ENCODE measurements at regions not wholly inside any gene's neighbourhood (a gene's known extent, or its start where the extent isn't known, plus 50 kb on each side); places are given as distances from the start of the nearest gene placed in this dataset.

DNA sequence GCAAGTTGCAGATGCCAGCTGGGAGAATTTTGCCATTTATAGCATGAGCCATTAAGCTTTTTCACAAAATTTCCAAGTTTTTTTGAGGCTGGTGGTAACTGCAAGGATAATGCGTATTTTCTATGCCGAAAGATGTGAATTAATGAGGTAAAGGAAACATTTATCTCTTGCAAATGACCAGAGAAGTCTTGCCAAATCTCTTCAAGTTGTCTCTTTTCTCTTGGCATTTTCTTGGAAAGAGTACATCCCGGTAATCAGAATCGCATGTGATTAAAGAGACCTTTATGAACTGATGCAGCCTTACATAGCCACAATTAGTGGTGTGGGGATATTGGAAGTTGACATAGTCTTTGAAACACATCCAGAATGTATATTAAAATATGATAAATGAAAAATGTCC is 136.5 kb upstream of the MMADHC start:
- CTCF ChIA-PET: no interaction called here
- TF ChIP-seq, protein P1, sequence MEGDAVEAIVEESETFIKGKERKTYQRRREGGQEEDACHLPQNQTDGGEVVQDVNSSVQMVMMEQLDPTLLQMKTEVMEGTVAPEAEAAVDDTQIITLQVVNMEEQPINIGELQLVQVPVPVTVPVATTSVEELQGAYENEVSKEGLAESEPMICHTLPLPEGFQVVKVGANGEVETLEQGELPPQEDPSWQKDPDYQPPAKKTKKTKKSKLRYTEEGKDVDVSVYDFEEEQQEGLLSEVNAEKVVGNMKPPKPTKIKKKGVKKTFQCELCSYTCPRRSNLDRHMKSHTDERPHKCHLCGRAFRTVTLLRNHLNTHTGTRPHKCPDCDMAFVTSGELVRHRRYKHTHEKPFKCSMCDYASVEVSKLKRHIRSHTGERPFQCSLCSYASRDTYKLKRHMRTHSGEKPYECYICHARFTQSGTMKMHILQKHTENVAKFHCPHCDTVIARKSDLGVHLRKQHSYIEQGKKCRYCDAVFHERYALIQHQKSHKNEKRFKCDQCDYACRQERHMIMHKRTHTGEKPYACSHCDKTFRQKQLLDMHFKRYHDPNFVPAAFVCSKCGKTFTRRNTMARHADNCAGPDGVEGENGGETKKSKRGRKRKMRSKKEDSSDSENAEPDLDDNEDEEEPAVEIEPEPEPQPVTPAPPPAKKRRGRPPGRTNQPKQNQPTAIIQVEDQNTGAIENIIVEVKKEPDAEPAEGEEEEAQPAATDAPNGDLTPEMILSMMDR (conservative IDR thresholded peaks at IDR 0.05; ENCODE audit: low read depth): no peak
- POLR2A ChIA-PET (ENCODE audit: low non-redundant PET): no interaction called here
- H3K27ac ChIP-seq: no peak overlapping the region
- no peak for DNase-seq (ENCODE audit: low spot score)

DNA sequence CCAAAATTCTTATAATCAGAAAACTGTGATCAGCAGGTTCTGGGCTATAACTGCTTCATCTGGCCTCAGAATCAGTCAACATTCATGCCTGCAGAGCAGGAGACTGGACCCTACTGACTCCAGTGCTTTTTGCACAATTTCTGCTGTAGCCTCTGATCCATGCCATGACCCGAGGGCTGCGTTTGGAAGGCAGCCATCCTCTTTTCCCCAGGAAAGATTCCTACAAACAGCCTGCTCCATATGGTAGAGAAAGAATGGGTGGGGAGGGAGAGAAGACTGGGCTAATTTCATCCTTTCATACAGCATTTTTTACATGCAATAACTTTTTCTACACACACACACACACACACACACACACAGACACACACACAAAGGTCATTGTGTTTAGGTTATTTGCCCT is 133.0 kb upstream of the MMADHC start:
- TF ChIP-seq, protein P1 (conservative IDR thresholded peaks at IDR 0.05; ENCODE audit: low read depth): no peak
- ChIA-PET CTCF (no interaction called here), POLR2A (ENCODE audit: low non-redundant PET) (no interaction called here)
- no peak overlapping the region for H3K27ac ChIP-seq
- no peak for DNase-seq (ENCODE audit: low spot score)

DNA sequence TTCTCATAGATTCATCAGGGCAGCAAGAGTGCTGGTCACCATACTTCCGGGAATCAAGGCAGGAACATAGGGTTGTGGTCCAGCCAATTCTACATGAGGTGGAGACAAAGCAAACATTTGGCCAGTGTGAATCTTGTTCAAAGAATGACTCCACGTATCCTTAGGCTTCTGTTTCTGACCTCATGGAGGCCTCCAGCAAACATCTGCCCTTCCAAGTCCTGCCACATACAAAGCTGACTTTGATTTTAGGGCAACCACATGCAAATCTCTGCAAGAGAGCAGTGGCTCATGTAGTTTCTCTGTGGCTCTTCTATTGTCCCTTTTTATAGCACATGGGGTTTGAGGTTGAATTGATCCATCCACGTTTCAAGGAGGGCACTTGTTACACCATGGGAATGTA is 132.1 kb upstream of the MMADHC start:
- ChIA-PET CTCF (no interaction called here), POLR2A (ENCODE audit: low non-redundant PET) (no interaction called here)
- H3K27ac ChIP-seq: no peak overlapping the region
- DNase-seq (ENCODE audit: low spot score): no peak
- TF ChIP-seq, protein P1 (conservative IDR thresholded peaks at IDR 0.05; ENCODE audit: low read depth): no peak

DNA sequence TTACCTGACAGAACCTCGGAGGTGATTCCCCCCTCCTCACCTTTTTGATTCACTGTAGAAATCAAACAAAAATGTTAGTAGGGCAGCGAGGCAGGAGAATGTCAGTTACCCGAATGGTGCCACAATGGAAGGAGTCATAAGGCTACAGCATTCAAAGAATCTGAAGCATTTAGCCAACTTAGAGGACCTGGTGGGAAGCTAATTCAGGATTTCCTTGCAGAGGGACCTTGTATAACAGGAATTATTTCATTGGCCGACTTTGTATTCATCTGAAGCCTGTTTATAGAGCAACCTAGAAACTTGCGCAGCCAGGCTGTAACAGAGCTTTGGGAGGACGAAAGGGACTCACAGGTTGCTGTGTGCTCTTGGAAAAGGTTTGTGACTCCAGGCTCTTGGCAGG is 129.1 kb upstream of the MMADHC start:
- TF ChIP-seq, protein P1 (conservative IDR thresholded peaks at IDR 0.05; ENCODE audit: low read depth): no peak
- no peak for DNase-seq (ENCODE audit: low spot score)
- H3K27ac ChIP-seq: no peak overlapping the region
- ChIA-PET POLR2A (ENCODE audit: low non-redundant PET) (no interaction called here), CTCF (no interaction called here)

DNA sequence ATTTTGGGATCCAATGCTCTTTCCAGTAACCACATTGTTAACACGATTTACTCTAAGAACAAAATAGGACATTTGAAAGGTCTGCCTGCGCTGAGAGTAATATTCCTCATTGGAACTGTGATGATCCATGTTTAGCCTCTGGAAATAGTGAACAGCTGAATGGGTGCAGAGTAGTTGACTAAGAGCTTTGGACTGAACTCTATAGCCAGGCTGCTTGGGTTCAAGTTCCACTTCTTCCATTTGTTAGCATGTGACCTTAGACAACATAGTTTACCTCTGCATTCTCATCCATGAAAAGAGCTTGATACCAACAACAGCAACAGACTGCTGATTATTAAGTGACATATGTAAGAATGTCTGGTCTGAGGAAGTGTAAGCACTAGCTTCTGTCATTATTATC is 128.3 kb upstream of the MMADHC start:
- TF ChIP-seq, protein P1 (conservative IDR thresholded peaks at IDR 0.05; ENCODE audit: low read depth): no peak
- CTCF ChIA-PET: interaction anchor here (0.6 kb wide), 1 partner anchor 9 kb away, joined by 3 read pairs; no protein-coding TSS in a partner anchor
- no peak for DNase-seq (ENCODE audit: low spot score)
- POLR2A ChIA-PET (ENCODE audit: low non-redundant PET): no interaction called here
- no peak overlapping the region for H3K27ac ChIP-seq

DNA sequence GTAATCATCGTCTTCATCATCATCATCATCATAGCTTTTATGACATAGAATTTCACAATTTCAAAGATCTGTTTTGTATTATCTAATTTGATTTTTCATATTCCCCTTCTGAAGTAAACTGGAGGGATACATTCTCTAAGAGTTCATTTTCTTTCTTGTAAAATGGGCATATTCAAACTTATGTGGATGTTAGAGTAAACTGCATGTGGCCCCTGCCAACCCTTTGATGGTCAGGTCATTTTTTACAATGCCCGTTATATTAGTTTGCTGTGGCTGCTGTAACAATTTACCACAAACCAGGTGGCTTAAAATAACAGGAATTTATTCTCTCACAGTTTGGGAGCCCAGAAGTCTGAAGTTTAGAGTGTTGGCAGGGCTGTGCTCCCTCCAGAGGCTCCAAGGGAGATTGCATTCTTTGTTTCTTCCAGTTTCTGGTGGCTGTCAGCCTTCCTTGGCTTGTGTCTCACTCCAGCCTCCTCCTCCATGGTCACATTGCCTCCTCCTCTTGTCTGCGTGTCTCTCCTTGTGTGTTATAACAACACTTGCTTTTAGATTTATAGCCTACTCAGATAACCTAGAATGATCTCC is 127.5 kb upstream of the MMADHC start:
- POLR2A ChIA-PET (ENCODE audit: low non-redundant PET): no interaction called here
- DNase-seq (ENCODE audit: low spot score): peak; percentile 19
- no peak overlapping the region for H3K27ac ChIP-seq
- CTCF ChIA-PET: interaction anchor here (0.6 kb wide), 1 partner anchor 1472 kb away, joined by 4 read pairs; no protein-coding TSS in a partner anchor
- TF ChIP-seq, protein P1 (conservative IDR thresholded peaks at IDR 0.05; ENCODE audit: low read depth): peak; percentile 36

Data from RWPE1 (cell line).